GM12874 (cell line): ENCODE measurements at regions not wholly inside any gene's neighbourhood (a gene's known extent, or its start where the extent isn't known, plus 50 kb on each side); places are given as distances from the start of the nearest gene placed in this dataset.

Experiments
- TF ChIP-seq, protein P1 (sequence below): IDR thresholded peaks from 2 replicates; pipeline ENCODE4 v1.5.1; 2011; ENCODE audit warnings: low read depth, mild to moderate bottlenecking, control low read depth, low read length, moderate library complexity; ENCODE audit not compliant: insufficient read depth

DNA sequence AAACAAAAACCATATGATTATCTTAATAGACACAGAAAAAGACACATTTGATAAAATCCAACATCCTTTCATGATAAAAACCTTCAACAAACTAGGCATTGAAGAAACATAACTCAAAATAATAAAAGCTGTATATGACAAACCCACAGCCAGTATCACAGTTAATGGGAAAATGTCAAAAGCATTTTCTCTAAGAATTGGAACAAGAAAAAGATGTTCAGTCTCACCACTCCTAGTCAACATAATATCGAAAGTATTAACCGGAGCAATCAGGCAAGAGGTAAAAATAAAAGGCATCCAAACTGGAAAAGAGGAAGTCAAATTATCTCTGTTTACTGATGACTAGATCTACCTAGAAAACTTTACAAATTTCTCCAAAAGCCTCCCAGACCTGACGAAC is 684.2 kb upstream of the SPRY2 start:
- TF ChIP-seq, protein P1, sequence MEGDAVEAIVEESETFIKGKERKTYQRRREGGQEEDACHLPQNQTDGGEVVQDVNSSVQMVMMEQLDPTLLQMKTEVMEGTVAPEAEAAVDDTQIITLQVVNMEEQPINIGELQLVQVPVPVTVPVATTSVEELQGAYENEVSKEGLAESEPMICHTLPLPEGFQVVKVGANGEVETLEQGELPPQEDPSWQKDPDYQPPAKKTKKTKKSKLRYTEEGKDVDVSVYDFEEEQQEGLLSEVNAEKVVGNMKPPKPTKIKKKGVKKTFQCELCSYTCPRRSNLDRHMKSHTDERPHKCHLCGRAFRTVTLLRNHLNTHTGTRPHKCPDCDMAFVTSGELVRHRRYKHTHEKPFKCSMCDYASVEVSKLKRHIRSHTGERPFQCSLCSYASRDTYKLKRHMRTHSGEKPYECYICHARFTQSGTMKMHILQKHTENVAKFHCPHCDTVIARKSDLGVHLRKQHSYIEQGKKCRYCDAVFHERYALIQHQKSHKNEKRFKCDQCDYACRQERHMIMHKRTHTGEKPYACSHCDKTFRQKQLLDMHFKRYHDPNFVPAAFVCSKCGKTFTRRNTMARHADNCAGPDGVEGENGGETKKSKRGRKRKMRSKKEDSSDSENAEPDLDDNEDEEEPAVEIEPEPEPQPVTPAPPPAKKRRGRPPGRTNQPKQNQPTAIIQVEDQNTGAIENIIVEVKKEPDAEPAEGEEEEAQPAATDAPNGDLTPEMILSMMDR, result no peak

DNA sequence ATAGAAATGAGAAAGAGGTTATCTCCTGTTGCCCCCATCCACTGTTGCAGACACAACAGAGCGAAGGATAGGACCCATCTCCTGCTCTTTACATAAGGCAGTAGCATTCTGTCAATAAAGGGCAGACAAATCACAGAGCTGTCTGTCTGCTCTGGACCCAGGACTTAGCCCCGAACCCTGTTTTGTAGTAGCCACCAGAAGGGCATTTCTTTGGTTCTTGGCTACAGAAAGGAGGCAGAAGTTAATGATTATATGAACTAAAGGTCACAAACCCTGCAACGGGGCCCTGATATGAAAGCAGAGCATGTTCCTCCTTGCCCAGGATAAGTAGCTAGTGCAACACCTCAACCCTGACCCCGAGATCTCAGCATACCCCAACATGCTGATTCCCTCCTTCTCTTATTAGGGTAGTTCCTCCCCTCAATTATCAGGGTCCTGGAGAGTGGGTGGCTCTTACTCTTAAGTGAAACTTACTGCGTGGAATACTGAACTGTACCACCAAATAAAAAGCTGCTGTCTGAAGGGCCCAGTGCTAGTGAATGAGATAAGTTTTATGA is 680.4 kb upstream of the SPRY2 start:
- TF ChIP-seq, protein P1, result no peak

GRCh38 chr13:81020010-81020409 is 679.1 kb upstream of the SPRY2 start:
- TF ChIP-seq, protein P1, result no peak

GRCh38 chr13:81018936-81019335 is 678.0 kb upstream of the SPRY2 start:
- TF ChIP-seq, protein P1, result no peak

DNA sequence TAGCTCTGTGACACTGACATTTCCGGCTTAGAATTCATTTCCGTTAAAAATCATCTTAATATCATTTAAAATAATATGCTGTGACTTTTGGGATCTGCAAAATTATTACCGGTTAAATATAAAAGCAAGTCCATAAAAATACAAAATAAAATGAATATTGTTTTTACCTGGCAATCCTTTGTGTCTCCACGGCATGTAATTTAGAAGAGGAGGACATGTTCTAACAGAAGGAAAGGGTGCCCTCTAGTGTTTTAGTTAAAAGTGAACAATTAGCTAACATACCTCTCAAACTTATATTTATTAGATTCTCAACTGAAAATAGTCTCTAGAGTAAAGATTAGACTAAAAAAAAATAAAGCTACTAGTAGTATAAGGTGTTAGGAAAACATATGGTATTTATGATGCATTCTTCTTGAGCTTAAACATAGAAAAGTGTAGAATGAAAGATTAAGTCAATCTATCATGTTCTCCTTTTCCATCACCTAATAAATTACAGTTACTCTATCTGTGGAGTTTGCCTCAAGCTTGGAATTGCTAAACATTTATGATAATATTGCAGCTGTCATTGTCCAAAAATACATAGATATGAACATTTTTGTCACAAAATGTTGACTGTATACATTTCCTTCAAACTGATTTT is 676.7 kb upstream of the SPRY2 start:
- TF ChIP-seq, protein P1, result peak; percentile 20; the same call in 1 of the 2 replicates

- TF ChIP-seq, protein P1, result no peak
Observed at GRCh38 chr13:81012031-81012430, 671.1 kb upstream of the SPRY2 start.

- TF ChIP-seq, protein P1, result no peak
Observed at GRCh38 chr13:81001828-81002385, 661.0 kb upstream of the SPRY2 start.
